A673 (cell line): ENCODE measurements at regions not wholly inside any gene's neighbourhood (a gene's known extent, or its start where the extent isn't known, plus 50 kb on each side); places are given as distances from the start of the nearest gene placed in this dataset.
"Not testable (repeated sequence)": the region's sequence is repeated elsewhere in the genome, so short reads cannot be mapped to it uniquely, and the experiment has no call there.

Experiments used
- BruUV-seq: library from RNA; stranded (reverse); fragments of 400-500 nt; replicated peaks from 2 replicates; lab custom pipeline; 2021; lab: Mats Ljungman, UMichigan
- CTCF ChIA-PET: fragments of 300-600 bp; sonication (Branson Sonifier 250); formaldehyde crosslinking; loops from one replicate; lab custom pipeline; 2022; ENCODE audit warnings: antibody characterized with exemption; lab: Charles Lee
- POLR2A ChIA-PET: fragments of 300-600 bp; sonication (Branson Sonifier 250); formaldehyde crosslinking; loops from one replicate; lab custom pipeline; 2022; ENCODE audit warnings: antibody characterized with exemption; ENCODE audit not compliant: low non-redundant PET; lab: Charles Lee
- DNase-seq: peaks from one replicate; pipeline ENCODE4 v3.0.0-alpha.2; 2015; ENCODE audit warnings: low spot score
- H3K27ac ChIP-seq: fragments of 200-600 bp; sonication (generic); 2 replicates; pipeline ENCODE4 v1.5.1; 2016; ENCODE audit warnings: mixed run types, low read depth, mild to moderate bottlenecking, mixed read lengths, antibody characterized with exemption, low read length; ENCODE audit not compliant: poor library complexity, severe bottlenecking
- H3K27me3 ChIP-seq: fragments of 200-600 bp; sonication (generic); replicated peaks from 2 replicates; pipeline ENCODE4 v1.6.1; 2017; ENCODE audit warnings: mixed run types, low read depth, mild to moderate bottlenecking, mixed read lengths, antibody characterized with exemption, low read length; ENCODE audit not compliant: insufficient read depth, poor library complexity
- H3K36me3 ChIP-seq: fragments of 200-600 bp; sonication (generic); 2 replicates; pipeline ENCODE4 v1.6.1; 2016; ENCODE audit warnings: mixed run types, mild to moderate bottlenecking, mixed read lengths, antibody characterized with exemption, low read length; ENCODE audit not compliant: insufficient read depth, poor library complexity, severe bottlenecking
- H3K4me1 ChIP-seq: fragments of 200-600 bp; sonication (generic); 2 replicates; pipeline ENCODE4 v1.6.1; 2017; ENCODE audit warnings: mixed run types, mild to moderate bottlenecking, mixed read lengths, antibody characterized with exemption, low read length; ENCODE audit not compliant: insufficient read depth, poor library complexity, severe bottlenecking
- H3K4me3 ChIP-seq: fragments of 200-600 bp; sonication (generic); 2 replicates; pipeline ENCODE4 v1.5.1; 2016; ENCODE audit warnings: low read depth, mixed run types, mild to moderate bottlenecking, mixed read lengths, low read length; ENCODE audit not compliant: poor library complexity, severe bottlenecking
- H3K9me3 ChIP-seq: fragments of 200-600 bp; sonication (generic); 2 replicates; pipeline ENCODE4 v1.6.1; 2016; ENCODE audit warnings: mixed run types, low read depth, mild to moderate bottlenecking, mixed read lengths, antibody characterized with exemption, low read length; ENCODE audit not compliant: poor library complexity, severe bottlenecking
- EZH2 ChIP-seq: fragments of 200-600 bp; sonication (generic); IDR thresholded peaks from 2 replicates; pipeline ENCODE4 v1.6.1; 2017; ENCODE audit warnings: borderline replicate concordance, low read depth, mild to moderate bottlenecking, mixed read lengths, antibody characterized with exemption, low read length; ENCODE audit not compliant: poor library complexity, severe bottlenecking
- intact Hi-C: fragments of 100-400 bp; cut with micrococcal nuclease; formaldehyde crosslinking; loops from one replicate; pipeline ENCODE4 v1.10.0; 2022; ENCODE audit not compliant: unreplicated experiment
- TF ChIP-seq, protein P1 (sequence below): fragments of 300-800, 200-600 bp; sonication (generic); conservative IDR thresholded peaks from 2 replicates; pipeline ENCODE4 v1.5.1; 2017; ENCODE audit warnings: low read depth, mild to moderate bottlenecking, antibody characterized with exemption, low read length, moderate library complexity, mixed read lengths

DNA sequence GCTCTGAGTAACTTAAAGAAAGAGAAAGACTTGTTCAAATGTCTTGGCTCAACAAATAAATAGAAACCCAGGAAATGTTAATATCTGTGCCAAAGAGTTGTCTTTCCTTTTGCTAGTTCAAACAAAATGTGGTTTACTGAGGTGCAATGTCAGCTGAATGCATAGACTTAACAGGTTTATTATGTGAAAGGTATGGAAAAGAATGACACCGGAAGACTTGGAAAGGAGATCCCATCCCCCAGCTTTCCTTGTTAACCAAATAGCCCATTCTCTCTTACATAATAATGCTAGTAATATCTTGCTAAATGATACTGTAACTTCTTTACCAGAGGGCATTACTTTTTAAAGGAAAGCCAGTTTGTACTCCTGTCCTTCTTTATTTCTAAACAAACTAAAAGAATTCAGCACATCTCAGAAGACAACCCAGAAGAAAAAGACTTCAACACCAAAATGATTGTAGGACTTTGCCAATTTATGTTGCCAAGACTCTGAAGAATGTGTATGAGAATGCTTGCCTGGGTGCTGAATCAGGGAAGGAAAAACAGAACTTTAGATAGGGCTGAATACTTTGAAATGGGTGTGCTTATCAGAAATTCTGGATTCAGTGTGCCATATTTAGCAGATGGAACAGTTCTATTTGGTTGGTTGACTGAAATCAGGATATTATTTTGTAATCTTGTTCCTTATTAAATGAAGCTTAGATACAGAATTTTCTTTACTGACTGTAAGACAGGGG, 344.1 kb downstream of the TMEM38B start:
- H3K9me3 ChIP-seq: no peaks in the 10 kb centered on the region

DNA sequence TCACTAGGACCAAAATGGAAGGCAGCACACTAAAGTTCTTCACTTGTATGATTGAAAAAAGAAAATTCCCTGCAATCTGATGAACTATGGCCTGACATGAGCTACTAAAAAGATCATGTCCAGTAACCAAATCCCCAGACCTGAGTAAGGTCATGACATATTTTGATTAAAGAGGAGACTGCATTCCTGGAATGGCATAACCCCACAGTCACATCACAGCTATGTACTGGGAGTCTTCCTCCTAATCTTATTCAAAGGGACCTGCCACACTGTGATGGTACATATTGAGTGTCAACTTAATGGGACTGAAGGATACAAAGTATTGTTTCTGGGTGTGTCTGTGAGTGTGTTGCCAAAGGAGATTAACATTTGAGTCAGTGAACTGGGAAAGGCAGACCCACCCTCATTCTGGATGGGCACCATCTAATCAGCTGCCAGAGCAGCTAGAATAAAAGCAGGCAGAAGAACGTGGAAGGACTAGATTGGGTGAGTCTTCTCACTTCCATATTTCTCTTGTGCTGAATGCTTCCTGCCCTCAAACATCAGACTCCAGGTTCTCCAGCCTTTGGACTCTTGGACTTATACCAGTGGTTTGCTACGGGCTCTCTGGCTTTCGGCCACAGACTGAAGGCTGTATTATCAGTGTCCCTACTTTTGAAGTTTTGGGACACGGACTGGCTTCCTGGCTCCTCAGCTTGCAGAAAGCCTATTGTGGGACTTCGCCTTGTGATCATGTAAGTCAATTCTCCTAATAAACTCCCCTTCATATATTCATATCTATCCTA, 345.0 kb downstream of the TMEM38B start:
- Histone ChIP-seq H3K27ac (no peak overlapping the region), H3K4me3 (no peak overlapping the region), H3K36me3 (no peaks in the 10 kb centered on the region), H3K27me3 (no peaks in the 10 kb centered on the region), H3K9me3 (peaks cover 2% of the 10 kb centered on the region), H3K4me1 (no peaks in the 10 kb centered on the region)
- TF ChIP-seq, protein P1, sequence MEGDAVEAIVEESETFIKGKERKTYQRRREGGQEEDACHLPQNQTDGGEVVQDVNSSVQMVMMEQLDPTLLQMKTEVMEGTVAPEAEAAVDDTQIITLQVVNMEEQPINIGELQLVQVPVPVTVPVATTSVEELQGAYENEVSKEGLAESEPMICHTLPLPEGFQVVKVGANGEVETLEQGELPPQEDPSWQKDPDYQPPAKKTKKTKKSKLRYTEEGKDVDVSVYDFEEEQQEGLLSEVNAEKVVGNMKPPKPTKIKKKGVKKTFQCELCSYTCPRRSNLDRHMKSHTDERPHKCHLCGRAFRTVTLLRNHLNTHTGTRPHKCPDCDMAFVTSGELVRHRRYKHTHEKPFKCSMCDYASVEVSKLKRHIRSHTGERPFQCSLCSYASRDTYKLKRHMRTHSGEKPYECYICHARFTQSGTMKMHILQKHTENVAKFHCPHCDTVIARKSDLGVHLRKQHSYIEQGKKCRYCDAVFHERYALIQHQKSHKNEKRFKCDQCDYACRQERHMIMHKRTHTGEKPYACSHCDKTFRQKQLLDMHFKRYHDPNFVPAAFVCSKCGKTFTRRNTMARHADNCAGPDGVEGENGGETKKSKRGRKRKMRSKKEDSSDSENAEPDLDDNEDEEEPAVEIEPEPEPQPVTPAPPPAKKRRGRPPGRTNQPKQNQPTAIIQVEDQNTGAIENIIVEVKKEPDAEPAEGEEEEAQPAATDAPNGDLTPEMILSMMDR: no peak
- TF ChIP-seq EZH2: no peak
- DNase-seq: no peak
- no TSS peak for BruUV-seq
- POLR2A ChIA-PET: no interaction called here
- CTCF ChIA-PET: no interaction called here
- intact Hi-C loops: no loop called here

More for the DNA sequence above, 344.1 kb downstream of the TMEM38B start:
- no peaks in the 10 kb centered on the region for H3K4me1 ChIP-seq
- H3K36me3 ChIP-seq: no peaks in the 10 kb centered on the region
- ChIA-PET POLR2A (no interaction called here), CTCF (no interaction called here)
- no peak overlapping the region for H3K4me3 ChIP-seq
- TF ChIP-seq, protein P1: no peak
- TF ChIP-seq EZH2: no peak
- no peaks in the 10 kb centered on the region for H3K27me3 ChIP-seq
- intact Hi-C loops: no loop called here
- no peak for DNase-seq
- no TSS peak for BruUV-seq
- H3K27ac ChIP-seq: no peak overlapping the region

DNA sequence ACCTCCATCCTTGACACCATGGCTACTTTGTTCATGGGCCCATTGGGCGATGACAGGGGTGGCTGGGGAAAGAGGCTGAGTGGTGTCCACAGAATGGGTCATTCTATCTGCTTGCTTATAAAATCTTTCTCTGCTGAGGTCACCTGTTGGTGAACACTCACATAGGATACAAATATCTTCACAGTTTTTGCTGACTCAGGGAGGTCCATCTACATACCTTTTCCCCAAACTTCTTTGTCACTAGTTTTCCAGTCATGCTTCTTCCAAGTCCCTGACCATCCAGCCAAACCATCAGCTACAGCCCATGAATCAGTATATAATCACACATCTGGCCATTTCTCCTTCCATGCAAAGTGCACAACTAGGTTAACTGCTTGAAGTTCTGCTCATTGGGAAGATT, 347.6 kb downstream of the TMEM38B start:
- CTCF ChIA-PET, BruUV-seq, H3K9me3 ChIP-seq, intact Hi-C loops, H3K4me3 ChIP-seq, H3K4me1 ChIP-seq, DNase-seq, POLR2A ChIA-PET, H3K27me3 ChIP-seq, H3K36me3 ChIP-seq, H3K27ac ChIP-seq: not testable (repeated sequence)
